GM21723 (cell line): ENCODE measurements at regions not wholly inside any gene's neighbourhood (a gene's known extent, or its start where the extent isn't known, plus 50 kb on each side); places are given as distances from the start of the nearest gene placed in this dataset.
"Not testable (repeated sequence)": the region's sequence is repeated elsewhere in the genome, so short reads cannot be mapped to it uniquely, and the experiment has no call there.

Source experiments
- ATAC-seq: cut with Tn5 transposase; IDR thresholded peaks from one replicate; pipeline ENCODE4 v1.9.1; 2021; ENCODE audit warnings: mild to moderate bottlenecking, moderate library complexity; ENCODE audit not compliant: unreplicated experiment

GRCh38 chr3:191148131-191148530 lies 50.9 kb upstream of the OSTN start:
- ATAC-seq: no peak

GRCh38 chr3:191143224-191143623 lies 55.8 kb upstream of the OSTN start:
- no peak for ATAC-seq

GRCh38 chr3:191141728-191142127 lies 57.3 kb upstream of the OSTN start:
- no peak for ATAC-seq

GRCh38 chr3:191139736-191140135 lies 59.3 kb upstream of the OSTN start:
- ATAC-seq: peak; percentile 73

- ATAC-seq: peak; percentile 37
These were observed 60.1 kb upstream of the OSTN start for GRCh38 chr3:191138937-191139336.

GRCh38 chr3:191137708-191138107 lies 61.3 kb upstream of the OSTN start:
- no peak for ATAC-seq

- no peak for ATAC-seq
These were observed 62.7 kb upstream of the OSTN start for GRCh38 chr3:191136347-191136746.

GRCh38 chr3:191135175-191135574 lies 63.9 kb upstream of the OSTN start:
- no peak for ATAC-seq

GRCh38 chr3:191133359-191133758 lies 65.7 kb upstream of the OSTN start:
- ATAC-seq: no peak

GRCh38 chr3:191131305-191131704 lies 67.7 kb upstream of the OSTN start:
- no peak for ATAC-seq

- ATAC-seq: not testable (repeated sequence)
These were observed 74.2 kb upstream of the OSTN start for GRCh38 chr3:191124891-191125290.

- no peak for ATAC-seq
These were observed 75.1 kb upstream of the OSTN start for GRCh38 chr3:191123946-191124345.

- ATAC-seq: no peak
These were observed 75.8 kb upstream of the OSTN start for GRCh38 chr3:191123231-191123630.

- no peak for ATAC-seq
These were observed 78.4 kb upstream of the OSTN start for GRCh38 chr3:191120447-191121298.

- no peak for ATAC-seq
These were observed 79.4 kb upstream of the OSTN start for GRCh38 chr3:191119415-191120295.

- no peak for ATAC-seq
These were observed 87.3 kb upstream of the OSTN start for GRCh38 chr3:191111722-191112121.

- peak; percentile 65 for ATAC-seq
These were observed 93.6 kb upstream of the OSTN start for GRCh38 chr3:191105418-191105817.

GRCh38 chr3:191100516-191100915 lies 98.5 kb upstream of the OSTN start:
- ATAC-seq: no peak

GRCh38 chr3:191094057-191094845 lies 104.8 kb upstream of the OSTN start:
- no peak for ATAC-seq

- no peak for ATAC-seq
These were observed 111.7 kb upstream of the OSTN start for GRCh38 chr3:191087391-191087790.

- ATAC-seq: no peak
These were observed 114.0 kb upstream of the OSTN start for GRCh38 chr3:191085091-191085490.
